Activated naive CD8-positive, alpha-beta T cell treated with anti-CD3 and anti-CD28 coated beads, Interleukin-2, amount 50 U/mL, for 16 hours (primary cell): ENCODE measurements at regions not wholly inside any gene's neighbourhood (a gene's known extent, or its start where the extent isn't known, plus 50 kb on each side); places are given as distances from the start of the nearest gene placed in this dataset.
"Not testable (repeated sequence)": the region's sequence is repeated elsewhere in the genome, so short reads cannot be mapped to it uniquely, and the experiment has no call there.

Experiments used
- DNase-seq: peaks from one replicate; pipeline ENCODE4 v3.0.0-alpha.2; 2020; ENCODE audit warnings: low read depth, low spot score

GRCh38 chr12:127013197-127013596 lies 1253.8 kb upstream of the TMEM132C start:
- DNase-seq, result no peak

GRCh38 chr12:127014079-127014478 lies 1252.9 kb upstream of the TMEM132C start:
- no peak for DNase-seq

- no peak for DNase-seq
Observed at GRCh38 chr12:127024791-127025190, 1242.2 kb upstream of the TMEM132C start.

GRCh38 chr12:127025545-127025944 lies 1241.4 kb upstream of the TMEM132C start:
- no peak for DNase-seq

GRCh38 chr12:127035011-127035879 lies 1231.7 kb upstream of the TMEM132C start:
- DNase-seq, result no peak

- DNase-seq, result no peak
Observed at GRCh38 chr12:127038152-127038551, 1228.8 kb upstream of the TMEM132C start.

- no peak for DNase-seq
Observed at GRCh38 chr12:127038761-127039160, 1228.2 kb upstream of the TMEM132C start.

GRCh38 chr12:127041985-127042625 lies 1224.9 kb upstream of the TMEM132C start:
- DNase-seq, result no peak

- no peak for DNase-seq
Observed at GRCh38 chr12:127043731-127044130, 1223.2 kb upstream of the TMEM132C start.

GRCh38 chr12:127044836-127045235 lies 1222.1 kb upstream of the TMEM132C start:
- DNase-seq, result no peak

- DNase-seq, result no peak
Observed at GRCh38 chr12:127046467-127046866, 1220.5 kb upstream of the TMEM132C start.

- DNase-seq, result no peak
Observed at GRCh38 chr12:127048057-127048456, 1218.9 kb upstream of the TMEM132C start.

- not testable (repeated sequence) for DNase-seq
Observed at GRCh38 chr12:127048525-127048924, 1218.4 kb upstream of the TMEM132C start.

- no peak for DNase-seq
Observed at GRCh38 chr12:127051139-127051538, 1215.8 kb upstream of the TMEM132C start.

GRCh38 chr12:127052511-127053232 lies 1214.3 kb upstream of the TMEM132C start:
- DNase-seq, result no peak

GRCh38 chr12:127054531-127054930 lies 1212.4 kb upstream of the TMEM132C start:
- no peak for DNase-seq

GRCh38 chr12:127060310-127060847 lies 1206.6 kb upstream of the TMEM132C start:
- DNase-seq, result no peak

- no peak for DNase-seq
Observed at GRCh38 chr12:127060933-127061332, 1206.0 kb upstream of the TMEM132C start.

GRCh38 chr12:127063339-127064072 lies 1203.5 kb upstream of the TMEM132C start:
- DNase-seq, result no peak

- DNase-seq, result no peak
Observed at GRCh38 chr12:127064207-127064606, 1202.8 kb upstream of the TMEM132C start.

- no peak for DNase-seq
Observed at GRCh38 chr12:127065595-127065994, 1201.4 kb upstream of the TMEM132C start.
